Suprapubic skin (tissue), 4 donors: ENCODE measurements at regions not wholly inside any gene's neighbourhood (a gene's known extent, or its start where the extent isn't known, plus 50 kb on each side); places are given as distances from the start of the nearest gene placed in this dataset.

Experiments
- DNase-seq, 2 donors: peaks; one replicate each; pipeline ENCODE4 v3.0.0-alpha.2; 2019; ENCODE audit warnings: low spot score in 2 of 2
- H3K27ac ChIP-seq: fragments of 200-600 bp; sonication (generic); one replicate; pipeline ENCODE4 v1.5.1; 2019
- H3K27me3 ChIP-seq: fragments of 200-600 bp; sonication (generic); one replicate; pipeline ENCODE4 v1.5.1; 2019
- H3K36me3 ChIP-seq: fragments of 200-600 bp; sonication (generic); one replicate; pipeline ENCODE4 v1.5.1; 2019
- H3K4me1 ChIP-seq: fragments of 200-600 bp; sonication (generic); one replicate; pipeline ENCODE4 v1.5.1; 2019
- H3K4me3 ChIP-seq: fragments of 200-600 bp; sonication (generic); one replicate; pipeline ENCODE4 v1.5.1; 2019; ENCODE audit warnings: mild to moderate bottlenecking
- H3K9me3 ChIP-seq: fragments of 200-600 bp; sonication (generic); one replicate; pipeline ENCODE4 v1.5.1; 2019
- EP300 ChIP-seq: sonication (generic); formaldehyde crosslinking; IDR thresholded peaks from one replicate; pipeline ENCODE4 v1.6.1; 2017; ENCODE audit warnings: antibody characterized with exemption
- POLR2A ChIP-seq, 2 donors: fragments of 450-650 bp; IDR thresholded peaks; one replicate each; pipeline ENCODE4 v1.6.1; 2017; ENCODE audit warnings: antibody characterized with exemption in 2 of 2, mild to moderate bottlenecking in 2 of 2, moderate library complexity in 2 of 2
- POLR2AphosphoS5 ChIP-seq, 3 donors: sonication (generic); formaldehyde crosslinking; IDR thresholded peaks; one replicate each; pipeline ENCODE4 v1.6.1; 2017; ENCODE audit warnings: antibody characterized with exemption in 3 of 3
- WGBS: methylation state at CpG from one replicate; pipeline ENCODE4 v1.1.5; 2018; 5-methylcytosine and 5-hydroxymethylcytosine counted together
- TF ChIP-seq, protein P1 (sequence below), 2 donors: fragments of 200-600 bp in 1 of 2; fragments of 450-650 bp in 1 of 2; sonication (generic) in 1 of 2; IDR thresholded peaks; one replicate each; pipeline ENCODE4 v1.5.1; 2016 to 2019; ENCODE audit warnings: antibody characterized with exemption in 2 of 2, mild to moderate bottlenecking in 1 of 2, moderate library complexity in 1 of 2

DNA sequence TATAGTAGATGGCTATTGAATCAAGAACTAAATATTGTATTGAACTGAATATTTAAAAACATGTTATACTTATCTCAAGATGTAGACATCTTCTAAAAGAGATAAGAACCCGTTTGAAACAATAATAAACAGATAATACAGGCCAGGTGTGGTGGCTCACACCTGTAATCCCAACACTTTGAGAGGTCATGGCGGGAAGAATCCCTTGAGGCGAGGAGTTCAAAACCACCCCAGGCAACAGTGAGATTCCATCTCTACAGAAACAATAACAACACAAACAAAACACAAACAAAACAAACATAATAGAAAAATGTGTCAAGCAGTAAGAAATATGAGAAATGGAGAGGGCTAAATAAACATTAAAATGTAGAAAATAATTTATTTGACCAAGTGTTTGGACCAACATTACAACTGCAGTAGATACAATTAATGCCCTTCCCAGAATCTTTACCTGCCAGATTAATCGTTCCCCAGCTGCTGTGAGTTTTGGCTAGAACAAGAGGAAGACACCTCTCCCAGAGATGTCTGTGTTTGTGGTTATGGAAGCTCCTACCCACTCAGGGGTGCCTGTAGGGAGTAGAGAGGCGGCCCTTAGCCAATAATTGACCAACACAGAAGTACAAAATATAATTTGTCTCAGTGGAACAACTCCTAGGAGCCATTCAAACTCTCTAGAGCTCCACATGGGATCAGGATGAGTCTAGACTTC is 111.9 kb upstream of the AGTR1 start:
- H3K27ac ChIP-seq, result no peak overlapping the region
- no peaks in the 10 kb centered on the region for H3K9me3 ChIP-seq
- no peaks in the 10 kb centered on the region for H3K36me3 ChIP-seq
- H3K4me1 ChIP-seq, result no peaks in the 10 kb centered on the region
- no peaks in the 10 kb centered on the region for H3K27me3 ChIP-seq
- 62% methylated on average over 5 of the region's 5 CpGs for WGBS
- TF ChIP-seq, protein P1, sequence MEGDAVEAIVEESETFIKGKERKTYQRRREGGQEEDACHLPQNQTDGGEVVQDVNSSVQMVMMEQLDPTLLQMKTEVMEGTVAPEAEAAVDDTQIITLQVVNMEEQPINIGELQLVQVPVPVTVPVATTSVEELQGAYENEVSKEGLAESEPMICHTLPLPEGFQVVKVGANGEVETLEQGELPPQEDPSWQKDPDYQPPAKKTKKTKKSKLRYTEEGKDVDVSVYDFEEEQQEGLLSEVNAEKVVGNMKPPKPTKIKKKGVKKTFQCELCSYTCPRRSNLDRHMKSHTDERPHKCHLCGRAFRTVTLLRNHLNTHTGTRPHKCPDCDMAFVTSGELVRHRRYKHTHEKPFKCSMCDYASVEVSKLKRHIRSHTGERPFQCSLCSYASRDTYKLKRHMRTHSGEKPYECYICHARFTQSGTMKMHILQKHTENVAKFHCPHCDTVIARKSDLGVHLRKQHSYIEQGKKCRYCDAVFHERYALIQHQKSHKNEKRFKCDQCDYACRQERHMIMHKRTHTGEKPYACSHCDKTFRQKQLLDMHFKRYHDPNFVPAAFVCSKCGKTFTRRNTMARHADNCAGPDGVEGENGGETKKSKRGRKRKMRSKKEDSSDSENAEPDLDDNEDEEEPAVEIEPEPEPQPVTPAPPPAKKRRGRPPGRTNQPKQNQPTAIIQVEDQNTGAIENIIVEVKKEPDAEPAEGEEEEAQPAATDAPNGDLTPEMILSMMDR (IDR thresholded peaks at IDR 0.05), result no peak
- TF ChIP-seq EP300 (no peak), POLR2A (IDR thresholded peaks at IDR 0.05) (no peak), POLR2AphosphoS5 (IDR thresholded peaks at IDR 0.05) (no peak)
- no peak overlapping the region for H3K4me3 ChIP-seq
- no peak for DNase-seq

DNA sequence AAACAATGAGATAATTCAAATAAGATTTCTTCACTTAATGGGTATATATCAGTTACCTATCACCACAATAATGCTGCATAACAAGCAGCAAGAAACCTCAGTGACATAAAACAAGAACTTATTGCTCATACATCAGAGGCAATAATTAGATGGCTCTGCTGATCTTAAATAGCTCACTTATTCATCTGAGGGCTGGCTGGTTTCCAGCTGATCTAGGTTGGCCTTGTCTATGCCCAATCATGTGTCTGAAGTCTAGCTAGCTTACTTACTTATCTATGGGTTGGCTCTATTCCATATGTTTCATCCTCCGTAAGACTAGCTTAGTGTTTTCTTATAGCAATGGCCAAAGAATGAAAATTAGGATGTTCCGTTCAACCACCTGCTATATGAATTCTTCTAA is 109.4 kb upstream of the AGTR1 start:
- Histone ChIP-seq H3K4me1 (no peaks in the 10 kb centered on the region), H3K27ac (no peak overlapping the region), H3K9me3 (peaks cover 4% of the 10 kb centered on the region), H3K27me3 (no peaks in the 10 kb centered on the region), H3K36me3 (no peaks in the 10 kb centered on the region), H3K4me3 (no peak overlapping the region)
- no peak for DNase-seq
- no peak for TF ChIP-seq POLR2AphosphoS5 (IDR thresholded peaks at IDR 0.05)
- no peak for TF ChIP-seq EP300
- TF ChIP-seq, protein P1 (IDR thresholded peaks at IDR 0.05), result no peak
- no peak for TF ChIP-seq POLR2A (IDR thresholded peaks at IDR 0.05)
- 93% methylated on average over 2 of the region's 2 CpGs for WGBS

DNA sequence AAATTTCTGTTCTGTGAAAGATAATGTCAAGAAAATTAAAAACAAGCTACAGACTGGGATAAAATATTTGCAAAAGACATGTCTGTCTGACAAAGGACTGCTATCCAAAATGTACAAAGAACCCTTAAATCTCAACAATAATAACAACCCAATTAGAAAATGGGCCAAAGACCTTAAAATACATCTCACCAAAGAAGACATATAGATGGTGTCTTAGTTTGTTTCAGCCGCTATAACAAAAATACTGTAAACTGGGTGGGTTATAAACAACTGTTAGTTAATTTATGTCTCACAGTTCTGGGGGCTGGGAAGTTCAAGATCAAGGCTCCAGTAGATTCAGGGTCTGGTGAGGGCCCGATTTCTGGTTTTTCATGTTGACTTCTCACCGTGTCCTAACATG is 106.2 kb upstream of the AGTR1 start:
- WGBS, result 95% methylated on average over 3 of the region's 3 CpGs
- Histone ChIP-seq H3K27me3 (no peaks in the 10 kb centered on the region), H3K4me3 (no peak overlapping the region), H3K9me3 (peaks cover 4% of the 10 kb centered on the region), H3K27ac (no peak overlapping the region), H3K36me3 (no peaks in the 10 kb centered on the region), H3K4me1 (no peaks in the 10 kb centered on the region)
- TF ChIP-seq, protein P1 (IDR thresholded peaks at IDR 0.05), result no peak
- TF ChIP-seq POLR2A (IDR thresholded peaks at IDR 0.05) (no peak), EP300 (no peak), POLR2AphosphoS5 (IDR thresholded peaks at IDR 0.05) (no peak)
- no peak for DNase-seq

DNA sequence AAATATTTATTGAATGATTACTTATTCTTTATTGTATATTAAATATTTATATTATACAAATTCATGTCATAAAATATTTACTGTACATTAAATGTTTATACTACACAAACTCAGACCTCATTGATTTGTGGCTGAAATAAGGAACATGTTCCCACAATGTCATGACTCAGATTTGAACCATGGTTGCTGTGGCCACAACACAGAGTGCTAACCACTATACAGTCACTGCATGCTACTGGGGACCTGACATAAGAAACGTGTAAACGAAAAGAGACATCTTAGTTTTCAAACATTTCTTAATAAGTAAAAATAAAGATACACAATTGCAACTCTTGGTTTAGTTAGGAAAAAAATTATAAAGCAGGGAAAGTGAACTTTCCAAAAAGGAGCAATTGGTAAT is 99.1 kb upstream of the AGTR1 start:
- WGBS, result 87% methylated on average over 2 of the region's 2 CpGs
- TF ChIP-seq POLR2AphosphoS5 (IDR thresholded peaks at IDR 0.05) (no peak), EP300 (no peak), POLR2A (IDR thresholded peaks at IDR 0.05) (no peak)
- TF ChIP-seq, protein P1 (IDR thresholded peaks at IDR 0.05), result no peak
- no peak for DNase-seq
- H3K27me3 ChIP-seq, result no peaks in the 10 kb centered on the region
- no peaks in the 10 kb centered on the region for H3K4me1 ChIP-seq
- H3K9me3 ChIP-seq, result no peaks in the 10 kb centered on the region
- no peak overlapping the region for H3K27ac ChIP-seq
- no peaks in the 10 kb centered on the region for H3K36me3 ChIP-seq
- H3K4me3 ChIP-seq, result no peak overlapping the region

DNA sequence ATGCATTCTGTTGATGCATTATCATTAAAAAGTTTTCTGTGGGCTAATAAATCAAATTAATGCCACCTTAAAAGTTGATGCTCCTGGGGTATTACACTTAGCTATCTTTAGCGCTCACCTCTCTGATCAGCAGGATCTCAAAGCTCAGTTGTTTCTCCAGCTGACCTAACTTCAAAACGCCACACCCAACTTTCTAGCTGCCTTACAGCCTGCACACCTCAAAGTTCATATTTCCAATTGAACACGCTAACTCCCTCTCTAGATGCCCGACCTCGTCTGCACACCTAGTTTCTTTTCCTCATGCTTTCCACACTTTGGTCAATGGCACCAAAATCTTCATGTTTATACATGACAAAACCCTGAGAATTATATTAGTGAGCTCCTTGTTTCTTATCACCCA is 98.2 kb upstream of the AGTR1 start:
- TF ChIP-seq EP300 (no peak), POLR2A (IDR thresholded peaks at IDR 0.05) (no peak), POLR2AphosphoS5 (IDR thresholded peaks at IDR 0.05) (no peak)
- TF ChIP-seq, protein P1 (IDR thresholded peaks at IDR 0.05), result no peak
- H3K4me3 ChIP-seq, result no peak overlapping the region
- 82% methylated on average over 5 of the region's 5 CpGs for WGBS
- H3K36me3 ChIP-seq, result no peaks in the 10 kb centered on the region
- no peaks in the 10 kb centered on the region for H3K4me1 ChIP-seq
- no peak for DNase-seq
- no peak overlapping the region for H3K27ac ChIP-seq
- no peaks in the 10 kb centered on the region for H3K9me3 ChIP-seq
- no peaks in the 10 kb centered on the region for H3K27me3 ChIP-seq
